Common myeloid progenitor, CD34-positive (primary cell): ENCODE measurements at regions not wholly inside any gene's neighbourhood (a gene's known extent, or its start where the extent isn't known, plus 50 kb on each side); places are given as distances from the start of the nearest gene placed in this dataset.

Experiments used
- CTCF ChIA-PET: fragments of 350-600 bp; sonication (Branson Sonifier 250); formaldehyde crosslinking; loops from one replicate; lab custom pipeline; 2021; ENCODE audit warnings: antibody characterized with exemption; lab: Charles Lee
- POLR2A ChIA-PET: fragments of 350-600 bp; sonication (Branson Sonifier 250); formaldehyde crosslinking; loops from one replicate; lab custom pipeline; 2021; ENCODE audit warnings: antibody characterized with exemption; lab: Charles Lee
- DNase-seq, 3 donors: peaks; one replicate each; pipeline versions ENCODE4 v3.0.0 to v3.0.0-alpha.2; 2013
- H3K27ac ChIP-seq, 2 experiments: 1 replicate in 1 of 2; 2 replicates in 1 of 2; pipeline ENCODE4 v1.7.0; 2013; ENCODE audit warnings: inconsistent platforms in 2 of 2, low read length in 2 of 2, mild to moderate bottlenecking in 2 of 2, low read depth in 1 of 2, moderate library complexity in 1 of 2; ENCODE audit not compliant: severe bottlenecking in 2 of 2, insufficient read depth in 1 of 2, poor library complexity in 1 of 2
- H3K27me3 ChIP-seq, 5 experiments: replicated peaks in 2 of 5; 1 replicate in 3 of 5; 2 replicates in 2 of 5; pipeline versions ENCODE4 v1.6.1 to v1.7.0; 2013; ENCODE audit warnings: low read length in 4 of 5, mild to moderate bottlenecking in 2 of 5, moderate library complexity in 2 of 5, inconsistent platforms in 1 of 5; ENCODE audit not compliant: insufficient read depth in 5 of 5, control insufficient read depth in 4 of 5
- H3K36me3 ChIP-seq, 4 experiments: 1 replicate in 2 of 4; 2 replicates in 2 of 4; pipeline versions ENCODE4 v1.6.1 to v1.7.0; 2013; ENCODE audit warnings: low read length in 3 of 4, control low read depth in 1 of 4, mild to moderate bottlenecking in 1 of 4; ENCODE audit not compliant: control insufficient read depth in 4 of 4, insufficient read depth in 4 of 4
- H3K4me1 ChIP-seq, 4 experiments: 1 replicate in 3 of 4; 2 replicates in 1 of 4; pipeline versions ENCODE4 v1.6.1 to v1.7.1; 2013; ENCODE audit warnings: low read length in 3 of 4, mild to moderate bottlenecking in 3 of 4, control low read depth in 1 of 4, inconsistent platforms in 1 of 4, moderate library complexity in 1 of 4; ENCODE audit not compliant: control insufficient read depth in 4 of 4, insufficient read depth in 4 of 4; ENCODE audit errors: control extremely low read depth in 1 of 4
- H3K4me3 ChIP-seq, 7 experiments: 1 replicate in 4 of 7; 2 replicates in 3 of 7; pipeline versions ENCODE4 v1.5.1 to v1.7.0; 2013; ENCODE audit warnings: mild to moderate bottlenecking in 7 of 7, low read length in 6 of 7, moderate library complexity in 6 of 7, inconsistent platforms in 2 of 7, low read depth in 2 of 7, control low read depth in 1 of 7; ENCODE audit not compliant: insufficient read depth in 4 of 7, control insufficient read depth in 1 of 7; ENCODE audit errors: extremely low read depth in 1 of 7
- H3K9me3 ChIP-seq, 5 experiments: 1 replicate in 4 of 5; 2 replicates in 1 of 5; pipeline versions ENCODE4 v1.6.1 to v1.7.1; 2013; ENCODE audit warnings: low read length in 4 of 5, mild to moderate bottlenecking in 2 of 5, inconsistent platforms in 1 of 5, low read depth in 1 of 5, moderate library complexity in 1 of 5; ENCODE audit not compliant: control insufficient read depth in 4 of 5, insufficient read depth in 2 of 5; ENCODE audit errors: control extremely low read depth in 1 of 5
- WGBS: methylation state at CpG from one replicate; pipeline ENCODE4 v1.1.5; 2013; ENCODE audit not compliant: insufficient coverage; 5-methylcytosine and 5-hydroxymethylcytosine counted together

GRCh38 chr13:54682184-54682583, 1653.6 kb downstream of the OLFM4 start:
- Histone ChIP-seq H3K27me3 (no peaks in the 10 kb centered on the region), H3K36me3 (no peaks in the 10 kb centered on the region), H3K27ac (no peak overlapping the region), H3K9me3 (no peaks in the 10 kb centered on the region), H3K4me3 (no peak overlapping the region), H3K4me1 (no peaks in the 10 kb centered on the region)
- WGBS = 80% methylated on average over 1 of the region's 1 CpG
- CTCF ChIA-PET = no interaction called here
- POLR2A ChIA-PET = no interaction called here
- no peak for DNase-seq

GRCh38 chr13:54687173-54687572, 1658.6 kb downstream of the OLFM4 start:
- no peak for DNase-seq
- Histone ChIP-seq H3K4me3 (no peak overlapping the region), H3K4me1 (no peaks in the 10 kb centered on the region), H3K36me3 (no peaks in the 10 kb centered on the region), H3K27ac (no peak overlapping the region), H3K27me3 (no peaks in the 10 kb centered on the region), H3K9me3 (peaks cover 0 to 2% (median 0%) of the 10 kb centered on the region in 5 experiments)
- 100% methylated on average over 1 of the region's 1 CpG for WGBS
- POLR2A ChIA-PET = no interaction called here
- CTCF ChIA-PET = no interaction called here

- H3K27ac ChIP-seq = no peak overlapping the region
- H3K36me3 ChIP-seq = no peaks in the 10 kb centered on the region
- no peak for DNase-seq
- peaks cover 0 to 2% (median 0%) of the 10 kb centered on the region in 5 experiments for H3K9me3 ChIP-seq
- H3K4me1 ChIP-seq = no peaks in the 10 kb centered on the region
- CTCF ChIA-PET = no interaction called here
- H3K27me3 ChIP-seq = no peaks in the 10 kb centered on the region
- POLR2A ChIA-PET = no interaction called here
- 80% methylated on average over 2 of the region's 3 CpGs for WGBS
- H3K4me3 ChIP-seq = no peak overlapping the region
These were observed 1671.2 kb downstream of the OLFM4 start for GRCh38 chr13:54699831-54700230.

GRCh38 chr13:54705738-54706137, 1677.1 kb downstream of the OLFM4 start:
- peaks cover 0 to 1% (median 0%) of the 10 kb centered on the region in 5 experiments for H3K9me3 ChIP-seq
- no peak overlapping the region for H3K4me3 ChIP-seq
- no peaks in the 10 kb centered on the region for H3K36me3 ChIP-seq
- no peak overlapping the region for H3K27ac ChIP-seq
- 57% methylated on average over 1 of the region's 2 CpGs for WGBS
- ChIA-PET CTCF (no interaction called here), POLR2A (no interaction called here)
- DNase-seq = no peak
- H3K4me1 ChIP-seq = no peaks in the 10 kb centered on the region
- no peaks in the 10 kb centered on the region for H3K27me3 ChIP-seq

- Histone ChIP-seq H3K27ac (no peak overlapping the region), H3K27me3 (no peaks in the 10 kb centered on the region), H3K9me3 (peaks cover 0 to 1% (median 0%) of the 10 kb centered on the region in 5 experiments), H3K4me3 (no peak overlapping the region), H3K36me3 (no peaks in the 10 kb centered on the region), H3K4me1 (no peaks in the 10 kb centered on the region)
- DNase-seq = no peak
- CTCF ChIA-PET = no interaction called here
- WGBS = 100% methylated on average over 2 of the region's 3 CpGs
- POLR2A ChIA-PET = no interaction called here
These were observed 1677.7 kb downstream of the OLFM4 start for GRCh38 chr13:54706336-54706735.

GRCh38 chr13:54709546-54709945, 1680.9 kb downstream of the OLFM4 start:
- peaks cover 0 to 1% (median 0%) of the 10 kb centered on the region in 5 experiments for H3K9me3 ChIP-seq
- no peaks in the 10 kb centered on the region for H3K4me1 ChIP-seq
- ChIA-PET CTCF (no interaction called here), POLR2A (no interaction called here)
- H3K36me3 ChIP-seq = no peaks in the 10 kb centered on the region
- DNase-seq = no peak
- no peaks in the 10 kb centered on the region for H3K27me3 ChIP-seq
- H3K27ac ChIP-seq = no peak overlapping the region
- H3K4me3 ChIP-seq = no peak overlapping the region

GRCh38 chr13:54733639-54734038, 1705.0 kb downstream of the OLFM4 start:
- POLR2A ChIA-PET = no interaction called here

More at GRCh38 chr13:54733639-54734038, 1705.0 kb downstream of the OLFM4 start:
- no peak for DNase-seq
- CTCF ChIA-PET = no interaction called here
- 57% methylated on average over 3 of the region's 5 CpGs for WGBS
- Histone ChIP-seq H3K9me3 (no peaks in the 10 kb centered on the region), H3K4me3 (no peak overlapping the region), H3K4me1 (no peaks in the 10 kb centered on the region), H3K27me3 (no peaks in the 10 kb centered on the region), H3K36me3 (no peaks in the 10 kb centered on the region), H3K27ac (no peak overlapping the region)
